CD4-positive, alpha-beta T cell treated with Interleukin-21 for 1 hour (primary cell): ENCODE measurements at regions not wholly inside any gene's neighbourhood (a gene's known extent, or its start where the extent isn't known, plus 50 kb on each side); places are given as distances from the start of the nearest gene placed in this dataset.
"Not testable (repeated sequence)": the region's sequence is repeated elsewhere in the genome, so short reads cannot be mapped to it uniquely, and the experiment has no call there.

ENCODE experiments used
- DNase-seq: peaks from one replicate; pipeline ENCODE4 v3.0.0-alpha.2; 2020

DNA sequence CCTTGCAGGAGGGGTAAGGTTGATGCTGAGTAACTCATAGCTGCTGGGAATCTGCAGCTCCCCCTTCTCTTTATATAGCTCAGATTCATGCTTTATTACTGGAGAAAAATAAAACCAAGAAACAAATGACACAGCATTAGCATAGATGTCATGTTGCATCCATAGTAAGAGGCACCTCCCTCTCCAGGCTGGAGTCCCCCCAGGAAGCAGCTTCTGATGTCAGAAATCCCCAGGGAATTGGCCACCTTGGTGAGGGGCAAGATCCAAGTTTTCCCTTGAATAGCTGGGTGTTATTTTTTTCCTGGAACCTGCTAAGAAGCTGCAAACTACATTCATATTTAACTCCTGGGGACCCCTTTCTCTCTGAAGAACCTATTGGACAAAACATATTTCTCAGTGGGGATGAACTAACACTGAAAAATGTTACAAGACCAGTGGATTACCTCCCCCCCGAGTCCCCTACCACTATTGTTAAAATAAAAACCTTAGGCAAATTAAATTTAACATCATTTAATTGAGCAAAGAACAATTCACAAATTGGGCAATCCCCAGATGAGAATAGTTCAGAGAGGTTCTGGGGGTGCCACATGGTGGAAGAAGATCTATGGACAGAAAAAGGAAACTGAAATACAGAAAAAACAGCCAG lies 163.7 kb upstream of the NAMPT start:
- no peak for DNase-seq

DNA sequence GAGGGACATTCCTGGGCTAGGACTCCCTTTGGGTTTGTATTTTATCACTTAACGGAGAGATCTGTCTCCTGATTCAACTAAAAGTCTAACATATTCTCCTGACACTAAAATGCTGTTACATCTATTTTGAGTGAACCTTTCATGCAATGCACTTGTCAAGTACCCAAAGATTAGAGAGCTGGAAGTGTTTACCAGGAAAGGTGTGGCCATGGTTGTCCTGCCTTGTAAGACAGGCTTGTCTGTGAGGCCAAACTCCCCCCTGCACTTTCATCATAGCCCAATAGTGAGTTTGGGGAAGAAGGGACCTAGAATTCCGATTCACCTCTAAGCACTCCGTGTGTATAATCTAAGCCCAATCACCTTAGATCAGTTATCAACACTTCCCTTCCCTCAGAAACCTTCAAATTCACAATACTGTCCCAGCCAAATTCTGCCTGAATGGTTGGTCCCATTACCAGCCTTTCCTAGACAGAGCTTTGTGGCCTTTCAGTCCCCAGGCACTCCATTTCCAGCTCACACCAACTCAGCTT lies 162.6 kb upstream of the NAMPT start:
- no peak for DNase-seq

DNA sequence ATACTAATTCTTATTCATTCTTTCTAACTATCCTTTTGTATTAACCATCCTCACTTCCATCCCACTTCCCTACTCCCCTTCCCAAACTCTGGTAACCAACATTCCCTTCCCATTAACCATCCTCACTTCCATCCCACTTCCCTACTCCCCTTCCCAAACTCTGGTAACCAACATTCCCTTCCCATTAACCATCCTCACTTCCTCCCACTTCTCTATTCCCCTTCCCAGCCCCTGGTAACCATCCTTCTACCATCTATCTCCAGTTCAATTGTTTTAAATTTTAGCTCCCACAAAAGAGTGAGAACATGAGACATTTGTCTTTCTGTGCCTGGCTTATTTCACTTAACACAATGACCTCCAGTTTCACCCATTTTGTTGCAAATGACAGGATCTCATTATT lies 160.6 kb upstream of the NAMPT start:
- DNase-seq = not testable (repeated sequence)

DNA sequence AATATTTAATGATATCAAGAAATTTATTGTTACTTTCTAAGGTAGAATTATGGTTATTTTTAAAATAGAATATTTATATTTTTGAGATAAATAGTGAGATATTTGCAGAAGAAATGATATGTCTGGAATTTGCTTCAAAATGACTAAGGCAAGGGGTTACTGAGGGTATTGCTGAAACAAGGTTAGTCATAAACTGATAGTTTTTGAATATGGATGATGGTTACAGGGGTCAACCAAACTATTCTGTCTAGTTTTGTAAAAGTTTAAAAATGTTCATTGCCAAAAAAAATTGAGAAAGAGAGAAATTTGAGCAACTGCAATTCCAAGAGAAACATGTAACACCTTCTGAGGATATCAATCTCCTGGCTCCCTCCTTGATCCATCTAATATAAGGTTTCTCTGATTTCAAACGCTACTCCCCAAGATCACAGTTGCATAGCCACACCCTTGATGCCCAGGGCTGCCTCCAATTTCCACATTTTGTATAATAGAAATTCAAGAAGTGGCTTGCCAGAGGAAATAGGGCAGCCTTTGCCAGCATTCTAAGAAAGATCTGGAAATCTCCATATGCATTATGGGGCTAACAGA lies 159.4 kb upstream of the NAMPT start:
- no peak for DNase-seq

DNA sequence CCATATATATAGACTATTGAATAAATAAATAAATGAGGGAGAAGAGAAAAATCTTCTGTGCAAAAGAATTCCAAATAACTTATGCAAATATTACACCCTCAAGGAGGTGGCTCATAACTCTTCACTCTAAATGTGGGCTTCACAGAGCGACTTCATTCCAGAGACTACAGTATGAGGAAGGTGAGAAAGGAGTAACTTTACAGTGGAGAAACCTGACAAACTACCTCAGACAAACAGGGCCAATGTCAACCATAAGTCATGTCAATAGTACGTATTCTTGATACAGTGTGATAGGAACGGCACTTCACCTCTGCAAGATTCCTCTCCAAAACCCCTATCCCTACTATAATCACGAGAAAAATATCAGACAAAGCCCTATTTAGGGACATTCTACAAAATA lies 158.4 kb upstream of the NAMPT start:
- DNase-seq = no peak

DNA sequence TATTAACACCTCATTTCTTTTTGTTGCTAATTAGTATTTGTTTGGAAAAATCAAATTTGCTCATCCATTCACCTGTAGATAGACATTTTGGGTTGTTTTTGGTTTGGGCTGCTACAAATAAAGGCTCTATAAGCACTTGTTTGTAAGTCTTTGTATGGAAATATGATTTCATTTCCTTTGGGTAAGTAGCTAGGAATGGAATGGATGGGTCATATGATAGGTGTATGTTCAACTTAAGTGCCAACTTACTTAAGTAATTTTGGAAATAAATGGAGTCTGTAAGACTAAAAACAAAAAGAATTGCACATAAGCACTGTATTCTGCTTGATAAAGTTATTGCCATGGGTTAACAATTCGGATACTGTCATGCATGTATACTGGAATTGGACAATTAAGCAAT lies 157.7 kb upstream of the NAMPT start:
- no peak for DNase-seq

DNA sequence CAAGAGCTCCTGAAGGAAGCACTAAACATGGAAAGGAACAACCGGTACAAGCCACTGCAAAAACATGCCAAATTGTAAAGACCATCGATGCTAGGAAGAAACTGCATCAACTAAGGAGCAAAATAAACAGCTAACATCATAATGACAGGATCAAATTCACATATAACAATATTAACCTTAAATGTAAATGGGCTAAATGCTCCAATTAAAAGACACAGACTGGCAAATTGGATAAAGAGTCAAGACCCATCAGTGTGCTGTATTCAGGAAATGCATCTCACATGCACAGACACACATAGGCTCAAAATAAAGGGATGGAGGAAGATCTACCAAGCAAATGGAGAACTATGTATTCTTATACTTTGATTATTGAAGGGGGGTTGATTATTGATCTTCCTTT lies 156.6 kb upstream of the NAMPT start:
- DNase-seq = not testable (repeated sequence)

DNA sequence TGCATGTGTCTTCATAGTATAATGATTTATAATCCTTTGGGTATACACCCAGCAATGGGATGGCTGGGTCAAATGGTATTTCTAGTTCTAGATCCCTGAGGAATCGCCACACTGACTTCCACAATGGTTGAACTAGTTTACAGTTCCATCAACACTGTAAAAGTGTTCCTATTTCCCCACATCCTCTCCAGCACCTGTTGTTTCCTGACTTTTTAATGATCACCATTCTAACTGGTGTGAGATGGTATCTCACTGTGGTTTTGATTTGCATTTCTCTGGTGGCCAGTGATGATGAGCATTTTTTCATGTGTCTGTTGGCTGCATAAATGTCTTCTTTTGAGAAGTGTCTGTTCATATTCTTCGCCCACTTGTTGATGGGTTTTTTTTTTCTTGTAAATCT lies 152.2 kb upstream of the NAMPT start:
- DNase-seq = not testable (repeated sequence)

DNA sequence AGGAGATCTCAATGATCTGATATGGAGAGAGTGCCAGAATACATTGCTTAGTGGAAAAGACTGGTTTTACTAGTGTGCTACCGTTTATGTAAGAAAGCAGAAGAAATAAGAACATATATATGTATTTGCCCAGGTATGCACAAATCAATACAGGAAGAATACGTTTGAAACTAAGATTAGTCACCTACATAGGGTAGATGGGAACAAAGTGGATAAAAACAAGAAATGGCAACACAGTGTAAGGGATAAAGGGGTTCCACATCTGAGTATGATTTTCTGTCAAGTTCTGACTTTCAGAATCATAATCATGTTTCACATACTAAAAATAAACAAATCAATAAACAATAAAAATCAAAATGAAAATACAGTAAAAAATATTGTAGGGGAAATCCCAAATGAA lies 148.6 kb upstream of the NAMPT start:
- DNase-seq = no peak

DNA sequence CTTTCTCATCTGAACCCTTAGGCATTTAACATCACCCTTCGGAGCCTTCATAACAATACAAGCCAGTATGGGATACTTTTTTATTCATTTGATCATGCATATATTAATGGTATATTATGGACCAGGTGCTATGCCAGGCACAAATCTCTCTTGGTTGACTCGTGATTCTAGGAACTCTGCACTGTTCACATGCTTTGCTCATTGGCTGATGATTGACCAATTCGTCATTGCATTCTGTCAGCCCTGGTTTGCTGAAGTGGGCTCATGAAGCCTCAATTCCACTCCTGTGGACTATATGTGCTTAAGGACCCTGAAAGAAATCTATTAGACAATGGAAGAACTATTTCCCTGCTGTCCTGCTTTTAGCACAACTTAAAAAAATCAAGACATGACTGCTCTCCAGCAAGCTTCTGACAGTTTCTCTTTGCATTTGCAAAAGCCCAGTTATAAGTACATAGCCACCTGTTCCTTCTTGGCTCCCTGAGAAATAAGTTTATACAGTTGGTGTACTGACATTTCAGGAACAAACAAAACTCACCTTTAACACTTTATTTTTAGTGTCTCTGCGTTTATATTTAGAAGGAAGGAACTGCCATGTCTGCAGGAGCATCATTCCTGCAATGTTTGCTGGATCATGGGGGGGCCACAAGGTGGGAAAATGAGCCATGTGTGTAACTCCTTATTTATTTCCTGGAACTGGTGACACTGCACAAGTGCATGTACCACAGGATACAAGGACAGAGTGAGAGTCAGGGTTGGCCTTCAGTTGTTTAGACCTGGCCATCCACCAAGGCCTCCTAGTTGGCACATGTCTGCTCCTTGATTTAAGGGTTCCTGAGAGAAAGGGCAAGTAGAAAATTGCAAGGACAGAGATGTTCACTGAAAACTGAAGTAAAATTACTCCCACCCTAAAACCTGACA lies 146.0 kb upstream of the NAMPT start:
- no peak for DNase-seq

DNA sequence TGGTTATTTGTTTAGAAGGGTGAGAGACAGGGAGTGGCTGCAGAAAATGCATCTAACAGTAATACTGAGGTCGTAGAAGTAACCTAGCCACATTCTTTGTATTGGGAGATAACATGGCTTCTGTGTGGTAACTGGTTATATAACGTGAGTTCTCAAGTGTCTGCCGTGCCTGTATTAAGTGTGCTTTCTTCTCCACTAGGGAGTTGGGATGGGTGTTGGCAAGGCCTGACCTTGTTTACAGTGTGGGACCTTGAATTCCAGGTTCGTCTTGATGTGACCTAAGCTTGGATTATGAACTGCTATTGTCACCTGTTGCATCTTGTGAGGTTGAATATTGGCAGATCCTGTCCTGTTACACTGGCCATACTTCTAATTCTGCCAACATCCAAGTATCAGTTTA lies 145.3 kb upstream of the NAMPT start:
- DNase-seq = no peak

DNA sequence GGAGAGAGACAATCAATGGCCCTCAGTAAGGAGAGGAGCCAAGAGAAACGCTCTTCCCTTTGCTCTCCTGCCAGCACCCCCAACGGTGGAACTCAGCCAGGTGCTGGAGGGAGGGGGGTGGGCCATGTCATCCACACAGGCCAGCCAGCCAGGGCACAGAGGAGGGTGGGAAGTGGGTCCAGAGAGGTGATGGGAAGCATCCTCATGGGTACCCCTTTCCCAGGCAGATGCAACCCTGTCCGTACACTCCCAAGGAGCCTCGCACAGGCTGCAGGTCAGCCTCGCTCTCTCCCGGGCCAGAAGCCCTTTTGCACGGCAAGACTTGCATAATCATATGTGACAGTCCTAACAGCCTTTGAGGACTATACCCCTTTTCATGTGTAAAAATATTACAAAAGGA lies 142.0 kb upstream of the NAMPT start:
- DNase-seq = no peak

DNA sequence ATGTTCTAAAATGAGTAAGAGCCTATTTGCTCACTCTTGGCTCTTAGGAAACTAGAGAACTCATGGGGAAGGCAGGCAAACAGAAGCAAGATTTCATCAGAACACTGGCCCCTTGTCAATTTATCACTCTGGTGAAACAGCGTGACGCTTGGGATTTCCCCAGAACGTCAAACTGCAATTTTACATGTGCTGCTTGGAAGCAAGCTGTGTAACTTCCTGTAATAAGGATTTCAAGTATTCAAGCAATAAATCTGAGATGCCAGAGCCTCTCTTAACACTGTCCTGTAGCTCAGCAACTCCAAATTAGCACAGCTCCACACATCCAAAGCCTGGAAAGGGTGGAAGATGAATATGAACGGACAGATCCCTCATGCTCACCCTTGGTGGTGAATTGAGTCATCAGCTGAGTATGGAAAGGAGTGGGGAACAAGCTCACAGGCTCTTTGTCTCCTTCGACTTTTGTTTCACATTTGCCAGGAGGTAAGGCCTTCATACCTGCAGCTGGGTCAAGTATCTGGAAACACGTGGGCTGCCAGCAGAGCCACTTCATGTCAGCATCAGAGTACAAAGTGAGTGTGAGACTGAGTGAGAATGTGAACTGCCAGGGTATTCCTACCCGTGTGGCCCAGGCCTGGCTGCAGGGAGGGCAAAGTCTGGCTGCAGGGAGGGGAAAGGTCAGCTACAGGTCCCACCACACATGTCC lies 140.4 kb upstream of the NAMPT start:
- DNase-seq = peak; percentile 56

DNA sequence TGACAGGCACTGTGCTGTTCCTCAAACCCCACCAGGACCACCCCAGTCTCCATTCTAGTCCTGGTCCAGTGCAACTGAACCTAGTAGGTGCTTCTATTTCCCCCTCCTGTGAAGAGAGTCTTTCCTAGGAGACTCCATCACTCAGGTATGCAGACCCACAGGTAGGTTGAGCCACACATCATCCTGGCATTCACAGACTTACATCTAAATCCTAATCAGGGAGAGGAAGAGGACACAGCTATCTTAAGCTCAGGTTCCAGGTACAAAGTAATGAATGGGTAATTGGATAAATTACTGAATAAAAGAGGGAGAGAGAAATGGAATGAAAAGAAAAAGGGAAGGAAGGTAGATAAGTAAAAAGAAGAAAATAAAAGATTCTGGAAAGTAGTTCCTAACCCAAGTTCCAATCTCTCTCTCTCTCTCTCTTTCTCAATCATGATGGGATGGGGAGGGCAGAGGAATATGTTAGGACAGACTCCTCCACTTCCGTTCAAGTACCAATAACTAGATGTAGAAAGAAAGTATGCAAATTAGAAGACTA lies 139.8 kb upstream of the NAMPT start:
- DNase-seq = no peak

DNA sequence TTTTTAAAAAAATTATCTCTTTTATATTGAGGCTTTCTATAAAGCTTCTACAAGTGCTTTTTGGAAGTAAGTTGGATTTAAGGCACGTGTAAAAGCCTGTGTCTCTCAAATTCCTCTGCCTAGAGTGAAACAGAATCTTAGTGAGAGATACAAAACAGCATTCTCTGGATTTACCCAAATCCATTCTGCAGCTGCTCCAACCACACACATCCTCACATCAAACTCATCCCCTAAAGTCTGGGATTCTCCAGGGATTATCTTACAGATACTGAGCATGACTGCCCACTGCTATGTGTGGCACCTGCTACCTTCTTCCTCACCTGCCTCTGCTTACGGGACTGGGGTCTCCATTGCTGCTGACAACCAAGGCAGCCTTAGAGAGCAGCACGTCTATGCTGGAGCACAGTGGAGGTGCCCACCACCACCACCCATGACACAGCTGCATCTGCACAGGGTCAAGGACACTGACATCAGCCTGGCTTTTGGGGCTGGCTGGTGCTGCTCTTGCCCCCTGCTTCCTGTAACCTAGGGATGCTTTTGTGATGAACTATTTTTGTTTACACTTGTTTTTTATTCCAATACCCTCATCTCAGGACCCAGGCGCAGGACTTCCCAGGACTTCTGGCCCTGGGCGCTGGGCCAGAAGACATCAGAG lies 139.2 kb upstream of the NAMPT start:
- no peak for DNase-seq

DNA sequence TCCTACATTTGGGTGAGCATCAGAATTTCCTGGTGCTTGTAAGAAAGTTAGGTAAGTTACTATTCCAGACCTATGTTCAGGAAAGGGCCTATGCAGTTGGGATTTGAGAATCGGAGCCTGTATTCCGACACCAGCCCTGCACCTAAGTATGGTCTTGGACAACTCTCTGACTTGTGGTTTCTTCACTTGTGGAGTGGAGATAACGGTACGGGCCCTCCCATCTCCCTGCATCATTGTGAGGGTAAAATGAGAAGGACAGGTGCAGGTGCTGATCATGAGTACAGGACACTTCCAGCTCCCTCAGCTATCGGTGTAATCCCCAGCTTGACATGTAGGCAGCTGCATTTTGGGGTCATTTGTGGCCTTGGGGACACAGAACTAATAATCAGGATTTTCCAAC lies 138.3 kb upstream of the NAMPT start:
- DNase-seq = no peak

DNA sequence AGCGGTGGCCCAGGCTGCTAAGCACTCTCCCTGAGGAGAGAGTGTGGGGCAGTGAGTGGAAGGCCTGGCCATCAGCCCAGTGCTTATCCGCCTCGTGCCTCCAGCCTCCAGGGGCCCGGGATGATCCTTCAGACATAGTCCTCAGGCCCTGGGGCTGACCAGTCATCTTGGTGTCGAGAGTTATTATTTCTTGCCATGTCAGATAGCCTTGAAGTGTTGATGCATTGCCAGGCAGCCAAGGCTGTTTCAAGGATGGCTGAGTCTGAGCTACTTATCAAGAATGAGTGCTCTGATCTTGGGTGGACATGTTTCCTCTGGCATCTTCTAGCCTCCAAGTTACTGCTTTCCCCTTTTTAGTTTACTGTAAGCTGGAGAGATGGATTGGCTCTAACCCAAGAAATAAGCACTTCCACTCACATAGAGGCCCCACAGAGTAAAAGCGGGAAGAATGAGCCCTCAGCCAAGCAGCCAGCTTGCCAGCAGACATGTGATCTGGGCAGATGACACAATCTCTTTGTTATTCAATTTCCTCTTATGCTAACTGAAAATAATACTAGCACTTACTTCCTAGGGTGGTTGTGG lies 136.5 kb upstream of the NAMPT start:
- DNase-seq = peak; percentile 13

DNA sequence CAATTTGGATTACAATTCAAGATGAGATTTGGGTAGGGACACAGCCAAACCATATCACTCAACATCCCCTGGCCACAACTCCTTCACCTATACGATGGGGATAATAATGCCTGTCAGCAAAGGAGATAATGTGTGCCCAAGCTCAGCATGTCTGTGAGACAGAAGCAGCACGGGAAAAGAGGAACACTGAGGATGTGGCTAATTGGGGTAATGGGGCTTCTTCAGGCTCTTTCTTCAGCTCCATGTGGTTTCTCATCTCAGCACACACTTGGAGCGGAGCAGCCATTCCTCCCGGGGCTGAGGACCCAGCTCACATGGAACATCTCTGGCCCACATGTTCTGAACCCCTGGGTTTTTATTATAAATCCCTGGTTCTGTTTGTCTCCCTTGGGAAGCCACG lies 136.0 kb upstream of the NAMPT start:
- no peak for DNase-seq

DNA sequence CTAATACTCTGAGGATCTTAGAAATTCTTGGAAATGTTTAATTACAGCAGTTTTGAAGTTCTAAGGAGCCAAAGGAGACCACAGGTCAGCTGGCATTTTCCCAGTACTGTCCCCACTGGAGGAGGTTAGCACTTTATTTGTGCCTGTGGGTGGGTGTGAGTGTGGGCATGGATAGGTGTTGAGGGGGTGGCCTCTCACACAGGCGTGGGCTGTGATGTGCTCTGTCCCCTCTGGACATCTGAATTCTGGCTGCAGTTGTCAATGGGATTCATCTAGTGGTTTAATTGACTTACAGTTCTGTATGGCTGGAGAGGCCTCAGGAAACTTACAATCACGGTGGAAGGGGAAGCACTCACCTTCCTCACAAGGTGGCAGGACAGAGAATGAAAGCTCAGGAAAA lies 135.4 kb upstream of the NAMPT start:
- DNase-seq = no peak

DNA sequence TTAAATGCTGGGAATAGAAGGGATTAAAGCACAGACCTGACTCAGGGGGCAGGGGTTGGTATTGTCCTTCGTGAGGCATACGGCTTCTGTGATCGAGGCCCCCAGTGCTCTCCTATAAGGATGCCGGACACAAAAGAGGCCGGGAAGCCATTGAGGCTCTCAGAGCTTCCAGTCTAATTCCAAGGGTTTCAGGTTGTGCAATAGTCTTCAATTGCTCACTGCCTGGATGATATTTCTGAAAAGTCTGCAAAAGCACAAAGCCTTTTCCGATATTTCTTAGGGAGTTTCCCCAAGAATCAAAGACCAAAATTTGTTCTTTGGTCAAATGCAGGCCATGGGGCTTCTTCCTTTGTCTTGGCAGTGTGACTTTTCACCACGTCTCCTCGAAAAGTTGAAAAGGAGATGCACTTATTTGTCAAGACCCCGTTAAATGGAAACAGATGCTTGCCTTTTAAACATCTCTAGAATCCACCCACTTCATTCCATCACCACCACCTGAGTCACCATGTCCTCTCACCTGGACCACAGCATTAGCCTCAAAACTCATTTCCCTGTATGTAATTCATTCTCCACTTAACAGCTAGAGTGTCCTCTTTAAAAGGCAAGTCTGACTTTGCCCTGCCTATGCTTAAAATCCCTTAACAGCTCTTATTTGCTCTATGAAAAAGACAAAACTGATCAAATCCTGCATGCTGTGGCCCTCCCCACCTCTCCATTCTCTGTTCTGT lies 134.8 kb upstream of the NAMPT start:
- no peak for DNase-seq

DNA sequence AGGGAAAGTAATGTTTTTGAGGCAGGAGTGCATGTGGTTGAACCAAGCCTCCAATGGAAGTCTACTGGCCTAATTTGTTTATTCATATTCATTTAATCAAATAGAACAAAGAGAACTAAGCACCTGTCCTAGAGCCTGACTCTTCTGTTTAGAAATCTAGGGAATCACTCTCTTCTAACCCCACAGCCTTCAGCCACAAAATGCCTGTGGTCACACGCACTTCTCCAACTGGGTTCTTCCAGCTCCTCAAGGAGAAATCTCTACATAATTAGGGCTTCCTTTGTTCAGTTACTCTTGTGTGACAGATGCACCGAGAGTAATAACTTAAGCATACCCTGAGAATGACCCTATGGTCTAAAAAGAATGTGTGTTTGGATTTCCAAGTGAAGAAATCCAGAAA lies 133.7 kb upstream of the NAMPT start:
- no peak for DNase-seq
